ENCODE measurements at regions not wholly inside any gene's neighbourhood (a gene's known extent, or its start where the extent isn't known, plus 50 kb on each side); places are given as distances from the start of the nearest gene placed in this dataset.

DNA sequence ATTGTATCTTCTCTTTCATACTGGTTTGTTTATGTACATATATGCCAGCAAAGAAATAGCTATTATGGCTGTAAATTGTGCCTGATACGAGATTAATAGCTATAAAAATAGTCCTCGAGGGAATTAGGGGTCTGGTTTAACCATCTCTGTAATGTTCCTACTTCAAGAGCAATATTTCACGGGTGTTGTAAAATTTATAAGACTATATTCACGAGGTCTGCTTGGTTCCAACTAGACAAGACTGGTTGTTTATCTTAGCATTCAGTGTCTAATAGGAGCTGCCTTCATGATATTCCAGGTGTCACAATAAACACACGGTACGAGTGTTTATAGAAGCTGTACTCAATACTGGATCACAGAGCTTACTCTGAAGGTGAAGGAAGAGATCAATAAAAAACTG is 389.9 kb downstream of the SIPA1L2 start:
- DNase-seq, result no peak
- Mint-ChIP-seq H3K4me3 (no peak overlapping the region), H3K36me3 (no peaks in the 10 kb centered on the region), H3K27ac (no peak overlapping the region), H3K9me3 (ENCODE audit: low read depth) (no peaks in the 10 kb centered on the region), H3K4me1 (no peaks in the 10 kb centered on the region), H3K27me3 (peaks cover 24% of the 10 kb centered on the region)
- no peak for ATAC-seq
- CTCF ChIA-PET, result no interaction called here

DNA sequence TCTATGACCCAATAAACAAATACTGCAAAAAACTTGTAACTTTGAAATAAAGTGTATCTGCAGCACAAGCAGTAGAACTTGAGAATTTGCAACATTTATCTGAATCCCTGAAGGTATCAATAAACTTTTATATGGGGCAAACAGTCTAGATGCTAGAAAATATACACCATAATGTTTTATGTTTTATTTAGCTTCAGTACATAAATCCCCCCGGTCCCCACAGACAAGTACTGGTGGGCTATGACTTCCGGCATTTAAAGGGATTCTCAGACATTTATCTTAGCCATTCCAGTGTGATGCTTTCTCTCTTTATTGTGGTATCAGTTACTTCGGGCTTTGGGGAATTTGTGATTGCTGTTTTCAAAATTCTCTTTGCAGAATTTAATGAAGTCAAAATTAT is 390.4 kb downstream of the SIPA1L2 start:
- DNase-seq (no peak), ATAC-seq (no peak)
- peaks cover 22% of the 10 kb centered on the region for H3K27me3 Mint-ChIP-seq
- no peak overlapping the region for H3K4me3 Mint-ChIP-seq
- no peak overlapping the region for H3K27ac Mint-ChIP-seq
- CTCF ChIA-PET, result no interaction called here
- no peaks in the 10 kb centered on the region for H3K9me3 Mint-ChIP-seq (ENCODE audit: low read depth)
- H3K36me3 Mint-ChIP-seq, result no peaks in the 10 kb centered on the region
- H3K4me1 Mint-ChIP-seq, result no peaks in the 10 kb centered on the region

- CTCF ChIA-PET, result no interaction called here
- no peaks in the 10 kb centered on the region for H3K36me3 Mint-ChIP-seq
- no peaks in the 10 kb centered on the region for H3K4me1 Mint-ChIP-seq
- ATAC-seq (no peak), DNase-seq (no peak)
- H3K27me3 Mint-ChIP-seq, result peaks cover 12% of the 10 kb centered on the region
- no peak overlapping the region for H3K27ac Mint-ChIP-seq
- H3K4me3 Mint-ChIP-seq, result no peak overlapping the region
- no peaks in the 10 kb centered on the region for H3K9me3 Mint-ChIP-seq (ENCODE audit: low read depth)
Observed at GRCh38 chr1:232238009-232238408, 391.9 kb downstream of the SIPA1L2 start.

DNA sequence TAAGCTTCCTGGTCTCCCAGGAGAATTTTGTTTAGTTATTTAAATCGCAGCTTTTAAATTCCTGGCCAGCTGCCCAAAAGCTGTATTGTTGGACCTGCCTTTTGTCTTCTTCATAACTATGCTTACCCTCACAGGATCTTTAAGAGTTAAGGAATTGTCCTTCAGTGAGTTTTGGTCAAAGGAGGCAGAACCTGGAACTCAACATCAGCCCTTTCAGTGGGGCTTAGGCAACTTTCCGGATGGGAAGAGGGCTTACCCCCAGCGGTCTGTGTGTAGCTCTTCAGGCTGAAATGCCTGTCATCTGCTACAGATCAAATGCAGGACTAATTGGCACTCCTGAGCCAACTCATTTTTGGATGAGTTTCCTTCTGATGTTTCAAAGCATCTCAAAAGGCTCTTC is 402.6 kb downstream of the SIPA1L2 start:
- H3K4me3 Mint-ChIP-seq, result no peak overlapping the region
- CTCF ChIA-PET, result interaction anchor here (1.3 kb wide), 1 partner anchor 17 kb away, joined by 3 read pairs; no protein-coding TSS in a partner anchor
- peaks cover 4% of the 10 kb centered on the region for H3K27me3 Mint-ChIP-seq
- no peaks in the 10 kb centered on the region for H3K36me3 Mint-ChIP-seq
- no peaks in the 10 kb centered on the region for H3K9me3 Mint-ChIP-seq (ENCODE audit: low read depth)
- ATAC-seq (no peak), DNase-seq (no peak)
- no peak overlapping the region for H3K27ac Mint-ChIP-seq
- H3K4me1 Mint-ChIP-seq, result peaks cover 8% of the 10 kb centered on the region

- peak; percentile 72 for DNase-seq
- Mint-ChIP-seq H3K36me3 (no peaks in the 10 kb centered on the region), H3K27ac (peak overlapping the region; percentile 50), H3K27me3 (peaks cover 4% of the 10 kb centered on the region), H3K4me3 (no peak overlapping the region), H3K9me3 (ENCODE audit: low read depth) (no peaks in the 10 kb centered on the region), H3K4me1 (peaks cover 8% of the 10 kb centered on the region)
- peak; percentile 87 for ATAC-seq
- CTCF ChIA-PET, result interaction anchor here (0.6 to 1.3 kb wide), 2 partner anchors 18 to 257 kb away, joined by 3 to 4 read pairs; no protein-coding TSS in a partner anchor
Observed at GRCh38 chr1:232226197-232226712, 403.7 kb downstream of the SIPA1L2 start.

GRCh38 chr1:232225336-232226131 is 404.4 kb downstream of the SIPA1L2 start:
- no peak for ATAC-seq
- Mint-ChIP-seq H3K9me3 (ENCODE audit: low read depth) (no peaks in the 10 kb centered on the region), H3K36me3 (no peaks in the 10 kb centered on the region), H3K27me3 (peaks cover 4% of the 10 kb centered on the region), H3K4me3 (no peak overlapping the region), H3K4me1 (peaks cover 8% of the 10 kb centered on the region), H3K27ac (no peak overlapping the region)
- no peak for DNase-seq
- CTCF ChIA-PET, result interaction anchor here (0.6 to 1.3 kb wide), 2 partner anchors 19 to 256 kb away, joined by 3 to 4 read pairs; no protein-coding TSS in a partner anchor

DNA sequence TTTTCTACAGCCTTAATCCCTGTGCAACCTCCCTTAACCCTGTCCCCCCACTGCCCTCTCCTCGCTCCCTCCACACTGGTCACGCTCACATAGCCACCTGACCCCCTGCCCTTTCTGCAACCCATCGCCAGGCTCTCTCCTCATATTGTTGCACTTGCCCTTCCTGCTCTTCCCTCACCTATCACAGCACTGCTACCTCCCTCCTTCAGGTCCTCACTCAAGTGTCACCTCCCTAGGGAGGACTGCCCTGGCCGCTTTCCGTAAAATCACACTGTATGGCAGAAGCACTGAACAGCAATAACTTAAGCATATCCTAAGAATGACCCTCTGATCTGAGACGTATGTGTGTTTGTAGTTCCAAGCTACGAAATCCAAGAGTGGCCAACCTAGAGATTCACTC is 406.0 kb downstream of the SIPA1L2 start:
- Mint-ChIP-seq H3K27me3 (peaks cover 4% of the 10 kb centered on the region), H3K9me3 (ENCODE audit: low read depth) (no peaks in the 10 kb centered on the region), H3K4me1 (peaks cover 8% of the 10 kb centered on the region), H3K36me3 (no peaks in the 10 kb centered on the region), H3K4me3 (no peak overlapping the region), H3K27ac (no peak overlapping the region)
- no peak for DNase-seq
- no peak for ATAC-seq
- CTCF ChIA-PET, result no interaction called here

DNA sequence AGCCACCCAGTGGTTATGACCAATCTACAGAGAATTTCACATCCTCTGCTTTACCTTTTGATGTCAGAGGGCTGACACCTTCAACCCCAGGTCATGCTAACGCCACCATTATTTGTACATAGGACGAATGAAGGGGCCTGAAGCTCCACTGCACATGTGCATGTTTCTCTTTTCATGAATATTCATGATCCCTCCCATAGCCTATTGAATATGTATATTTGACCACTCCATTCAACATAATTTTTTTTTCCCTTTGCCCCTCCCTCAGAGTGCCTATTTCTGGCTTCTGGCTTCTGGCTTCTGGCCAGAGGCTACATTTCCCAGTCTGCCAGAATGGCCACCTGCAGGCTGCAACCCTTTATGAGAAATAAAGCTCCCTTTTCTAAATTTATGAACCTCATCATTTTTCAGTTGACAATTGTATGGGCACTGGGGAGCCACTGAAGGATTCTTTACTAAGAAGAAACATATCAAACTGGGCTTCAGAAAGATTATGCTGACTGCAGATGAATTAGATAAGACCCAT is 406.7 kb downstream of the SIPA1L2 start:
- Mint-ChIP-seq H3K9me3 (ENCODE audit: low read depth) (no peaks in the 10 kb centered on the region), H3K4me1 (peaks cover 8% of the 10 kb centered on the region), H3K27me3 (peaks cover 4% of the 10 kb centered on the region), H3K4me3 (no peak overlapping the region), H3K27ac (no peak overlapping the region), H3K36me3 (no peaks in the 10 kb centered on the region)
- no peak for ATAC-seq
- no peak for DNase-seq
- CTCF ChIA-PET, result no interaction called here

GRCh38 chr1:232222614-232223013 is 407.3 kb downstream of the SIPA1L2 start:
- Mint-ChIP-seq H3K27ac (no peak overlapping the region), H3K36me3 (no peaks in the 10 kb centered on the region), H3K27me3 (peaks cover under 1% of the 10 kb centered on the region), H3K9me3 (ENCODE audit: low read depth) (no peaks in the 10 kb centered on the region), H3K4me1 (peaks cover 8% of the 10 kb centered on the region), H3K4me3 (no peak overlapping the region)
- DNase-seq, result no peak
- ATAC-seq, result no peak
- CTCF ChIA-PET, result no interaction called here

DNA sequence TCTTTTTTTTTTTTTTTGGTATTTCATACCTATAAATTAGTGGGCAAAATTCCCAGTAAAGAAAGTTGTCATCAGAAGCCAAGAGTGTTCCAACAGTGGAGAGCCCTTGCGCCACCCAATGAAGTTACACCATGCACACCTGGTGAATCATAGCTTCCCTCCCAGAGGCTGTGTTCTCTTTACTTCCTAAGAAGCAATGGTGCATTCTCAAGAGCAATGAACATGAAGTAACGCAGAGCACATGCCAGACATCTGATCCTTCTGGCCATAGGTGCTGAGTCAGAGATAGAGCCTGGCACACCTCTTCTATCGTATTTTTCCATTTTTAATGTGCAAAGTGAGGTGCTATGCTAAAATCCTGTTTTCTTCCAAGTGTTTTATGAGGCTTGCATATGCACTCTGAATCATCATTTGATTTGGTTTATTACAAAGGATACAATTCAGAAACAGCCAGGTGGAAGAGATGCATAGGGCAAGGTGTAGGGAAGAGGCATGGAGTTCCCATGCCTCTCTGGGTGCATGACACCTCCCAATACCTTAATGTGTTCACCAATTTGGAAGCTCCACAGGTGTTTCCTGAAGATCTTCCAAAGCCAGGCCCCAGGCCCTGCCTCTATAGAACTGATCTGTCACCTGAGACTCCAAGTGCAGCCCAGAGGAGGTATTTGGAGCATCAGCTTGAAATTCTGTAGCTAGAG is 408.0 kb downstream of the SIPA1L2 start:
- Mint-ChIP-seq H3K27ac (no peak overlapping the region), H3K4me1 (peaks cover 8% of the 10 kb centered on the region), H3K4me3 (no peak overlapping the region), H3K9me3 (ENCODE audit: low read depth) (no peaks in the 10 kb centered on the region), H3K36me3 (no peaks in the 10 kb centered on the region), H3K27me3 (no peaks in the 10 kb centered on the region)
- CTCF ChIA-PET, result no interaction called here
- DNase-seq, result no peak
- ATAC-seq, result no peak

DNA sequence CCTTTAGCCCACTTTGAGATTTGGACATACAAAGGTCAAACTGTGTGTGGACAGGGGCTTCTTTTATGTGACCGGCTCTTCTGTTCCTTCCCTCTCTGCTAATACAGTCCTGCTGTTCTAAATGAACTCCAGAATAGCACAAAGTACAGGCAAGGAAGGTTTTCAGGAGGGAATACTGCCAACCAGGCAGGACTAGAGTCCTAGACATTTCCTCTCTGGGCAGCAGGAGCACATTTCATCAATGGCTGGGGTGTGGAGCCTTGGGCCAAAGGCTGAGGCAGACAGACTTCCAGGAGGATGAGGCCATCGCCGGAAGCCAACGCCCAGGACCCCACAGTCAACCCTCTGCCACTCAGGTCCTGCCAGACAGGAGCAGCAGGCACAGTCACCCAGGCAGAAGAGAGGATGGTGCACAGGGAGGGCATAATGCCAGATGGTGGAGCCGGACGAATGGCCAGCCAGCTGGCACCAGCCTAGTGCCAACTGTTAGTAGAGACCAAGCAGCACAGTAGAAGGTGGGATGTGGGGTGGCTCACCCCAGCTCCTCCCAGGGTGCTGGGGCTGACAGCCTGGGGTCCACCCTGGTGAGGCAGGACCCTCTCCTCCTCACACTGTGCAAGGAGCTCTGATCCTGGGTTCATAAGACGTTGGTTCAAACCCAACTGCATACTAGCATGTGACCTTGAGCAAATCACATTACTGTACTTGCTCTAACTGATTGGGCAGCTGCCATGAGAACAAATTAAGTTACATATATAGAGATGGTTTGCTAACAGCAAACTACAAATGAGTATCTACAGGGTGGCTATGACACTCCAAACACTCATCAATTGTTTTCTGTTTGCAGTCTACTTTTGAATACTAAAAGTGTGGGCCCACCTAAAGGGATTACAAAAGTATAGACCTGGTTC is 410.7 kb downstream of the SIPA1L2 start:
- H3K36me3 Mint-ChIP-seq, result no peaks in the 10 kb centered on the region
- ATAC-seq, result no peak
- CTCF ChIA-PET, result no interaction called here

DNA sequence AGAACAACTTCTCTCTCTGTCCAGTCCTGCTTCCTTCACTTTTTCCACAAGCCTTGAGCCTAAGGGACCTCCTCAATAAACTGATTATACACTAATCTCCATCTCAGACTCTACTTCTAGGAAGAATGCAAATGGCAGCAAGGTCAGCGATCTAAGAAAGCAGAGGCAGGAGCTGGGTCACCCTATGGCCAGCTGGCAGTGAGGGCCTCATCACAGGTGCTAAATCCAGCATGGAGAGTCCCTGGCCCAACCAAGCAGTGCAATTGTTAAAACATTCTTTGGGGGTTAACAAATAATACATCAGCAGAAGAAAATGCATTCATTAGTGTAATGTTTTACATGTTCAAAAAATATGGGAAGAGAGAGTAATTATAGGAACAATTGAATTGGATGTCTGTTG is 416.0 kb downstream of the SIPA1L2 start:
- no peak overlapping the region for H3K4me3 Mint-ChIP-seq
- ATAC-seq (no peak), DNase-seq (no peak)
- CTCF ChIA-PET, result no interaction called here
- no peaks in the 10 kb centered on the region for H3K36me3 Mint-ChIP-seq
- peaks cover 4% of the 10 kb centered on the region for H3K27me3 Mint-ChIP-seq
- H3K4me1 Mint-ChIP-seq, result no peaks in the 10 kb centered on the region
- no peaks in the 10 kb centered on the region for H3K9me3 Mint-ChIP-seq (ENCODE audit: low read depth)
- H3K27ac Mint-ChIP-seq, result no peak overlapping the region

More for the DNA sequence above, 410.7 kb downstream of the SIPA1L2 start:
- H3K9me3 Mint-ChIP-seq (ENCODE audit: low read depth), result no peaks in the 10 kb centered on the region
- H3K4me1 Mint-ChIP-seq, result no peaks in the 10 kb centered on the region
- no peaks in the 10 kb centered on the region for H3K27me3 Mint-ChIP-seq
- H3K4me3 Mint-ChIP-seq, result no peak overlapping the region
- DNase-seq, result no peak
- H3K27ac Mint-ChIP-seq, result no peak overlapping the region

GRCh38 chr1:232212253-232212652 is 417.7 kb downstream of the SIPA1L2 start:
- ATAC-seq (no peak), DNase-seq (no peak)
- H3K9me3 Mint-ChIP-seq (ENCODE audit: low read depth), result no peaks in the 10 kb centered on the region
- no peaks in the 10 kb centered on the region for H3K4me1 Mint-ChIP-seq
- no peaks in the 10 kb centered on the region for H3K36me3 Mint-ChIP-seq
- H3K27ac Mint-ChIP-seq, result no peak overlapping the region
- CTCF ChIA-PET, result no interaction called here
- no peak overlapping the region for H3K4me3 Mint-ChIP-seq
- H3K27me3 Mint-ChIP-seq, result peaks cover 4% of the 10 kb centered on the region
